A549 (cell line): ENCODE measurements at regions not wholly inside any gene's neighbourhood (a gene's known extent, or its start where the extent isn't known, plus 50 kb on each side); places are given as distances from the start of the nearest gene placed in this dataset.

Experiments used
- ATAC-seq, 2 experiments: fragments of 200-7000 bp in 1 of 2; fragments of >200 bp in 1 of 2; cut with Nextera tagmentation in 1 of 2; cut with Tn5 transposase in 1 of 2; 3 replicates each; pipeline versions ENCODE4 v1.8.0 to v1.9.1; 2018 to 2020; ENCODE audit warnings: mild to moderate bottlenecking in 1 of 2, moderate library complexity in 1 of 2
- CTCF ChIA-PET: fragments of 300-600 bp; sonication (Branson Sonifier 250); formaldehyde crosslinking; extraction: SDS; loops from one replicate; lab custom pipeline; 2021; ENCODE audit warnings: antibody characterized with exemption, inconsistent platforms; lab: Yijun Ruan, JAX
- POLR2A ChIA-PET: fragments of 350-600 bp; formaldehyde crosslinking; extraction: SDS; loops from one replicate; lab custom pipeline; 2021; ENCODE audit warnings: antibody characterized with exemption, inconsistent platforms; lab: Yijun Ruan, JAX
- DNase-seq, 2 experiments: peaks; one replicate each; pipeline versions ENCODE4 v3.0.0 to v3.0.0-alpha.2; 2011 to 2016; ENCODE audit warnings: low read depth in 1 of 2, low spot score in 1 of 2
- FAIRE-seq: peaks from 2 replicates; lab custom pipeline; 2011; peaks lifted over from hg19 to GRCh38; lab: Jason Lieb, UNC
- H3K27ac ChIP-seq, 2 experiments: fragments of >200 bp; sonication (Bioruptor Twin); formaldehyde crosslinking; 3 replicates each; pipeline ENCODE4 v1.5.1; 2016 to 2017
- H3K4me1 ChIP-seq: fragments of >200 bp; sonication (Bioruptor Twin); formaldehyde crosslinking; 3 replicates; pipeline ENCODE4 v1.6.1; 2016
- H3K4me2 ChIP-seq: fragments of >200 bp; sonication (Bioruptor Twin); formaldehyde crosslinking; 3 replicates; pipeline ENCODE4 v1.6.1; 2016
- H3K4me3 ChIP-seq: fragments of >200 bp; sonication (Bioruptor Twin); formaldehyde crosslinking; 3 replicates; pipeline ENCODE4 v1.5.1; 2016
- H3K9me3 ChIP-seq: fragments of >200 bp; sonication (Bioruptor Twin); formaldehyde crosslinking; 3 replicates; pipeline ENCODE4 v1.6.1; 2016
- CEBPB ChIP-seq, 2 experiments: fragments of >200 bp in 1 of 2; sonication (Bioruptor Twin) in 1 of 2; formaldehyde crosslinking in 1 of 2; IDR thresholded peaks; 2 replicates each; pipeline ENCODE4 v1.6.1; 2012 to 2016
- GATA3 ChIP-seq: IDR thresholded peaks from 2 replicates; pipeline ENCODE4 v1.6.1; 2012; ENCODE audit warnings: borderline replicate concordance
- HDAC2 ChIP-seq: fragments of 200-600 bp; sonication (generic); IDR thresholded peaks from 2 replicates; pipeline ENCODE4 v1.6.1; 2016
- HMGXB4 ChIP-seq: fragments of 250-450 bp; sonication (Bioruptor Pico); IDR thresholded peaks from 2 replicates; pipeline ENCODE4 v1.5.0; 2021; ENCODE audit warnings: mild to moderate bottlenecking, moderate library complexity, borderline replicate concordance
- HOXA7 ChIP-seq: fragments of 250-450 bp; sonication (Bioruptor Pico); IDR thresholded peaks from 2 replicates; pipeline ENCODE4 v1.5.0; 2020; ENCODE audit warnings: mild to moderate bottlenecking, moderate library complexity
- JUN ChIP-seq, 2 experiments: fragments of >200 bp; sonication (Bioruptor Twin); formaldehyde crosslinking; IDR thresholded peaks; 2 replicates in 1 of 2; 3 replicates in 1 of 2; pipeline ENCODE4 v1.6.1; 2016 to 2017
- JUNB ChIP-seq: fragments of >200 bp; sonication (Bioruptor Twin); formaldehyde crosslinking; IDR thresholded peaks from 2 replicates; pipeline ENCODE4 v1.6.1; 2016
- KDM1A ChIP-seq: fragments of 200-600 bp; sonication (generic); IDR thresholded peaks from 2 replicates; pipeline ENCODE4 v1.6.1; 2016; ENCODE audit warnings: low read depth, mild to moderate bottlenecking
- MAFK ChIP-seq: fragments of 450-650 bp; IDR thresholded peaks from 2 replicates; pipeline ENCODE4 v1.6.1; 2014; ENCODE audit not compliant: partially characterized antibody
- MAX ChIP-seq: IDR thresholded peaks from 2 replicates; pipeline ENCODE4 v1.6.1; 2012
- MYC ChIP-seq: IDR thresholded peaks from 2 replicates; pipeline ENCODE4 v1.6.1; 2012; ENCODE audit warnings: mild to moderate bottlenecking, inconsistent platforms, low read length, improper control_type of control experiment, borderline replicate concordance
- NFE2L2 ChIP-seq: fragments of 150-350 bp; conservative IDR thresholded peaks from 2 replicates; pipeline ENCODE4 v1.6.1; 2014; ENCODE audit warnings: low read length
- NPAS2 ChIP-seq: fragments of 250-450 bp; sonication (Bioruptor Pico); IDR thresholded peaks from 2 replicates; pipeline ENCODE4 v1.8.0; 2022; ENCODE audit warnings: mild to moderate bottlenecking, moderate library complexity, borderline replicate concordance
- PHF8 ChIP-seq: fragments of 200-600 bp; sonication (generic); IDR thresholded peaks from 2 replicates; pipeline ENCODE4 v1.6.1; 2016; ENCODE audit warnings: low read depth, mild to moderate bottlenecking, antibody characterized with exemption, moderate library complexity, borderline replicate concordance
- RAD21 ChIP-seq, 2 experiments: fragments of >200 bp in 1 of 2; sonication (Bioruptor Twin) in 1 of 2; formaldehyde crosslinking in 1 of 2; IDR thresholded peaks in 1 of 2; conservative IDR thresholded peaks in 1 of 2; 2 replicates in 1 of 2; 3 replicates in 1 of 2; pipeline ENCODE4 v1.6.1; 2012 to 2018; ENCODE audit warnings: inconsistent platforms in 1 of 2
- SMC3 ChIP-seq: fragments of >200 bp; sonication (Bioruptor Twin); formaldehyde crosslinking; IDR thresholded peaks from 3 replicates; pipeline ENCODE4 v1.6.1; 2018; ENCODE audit warnings: inconsistent platforms
- SREBF2 ChIP-seq: fragments of 450-650 bp; IDR thresholded peaks from 2 replicates; pipeline ENCODE4 v1.6.1; 2014; ENCODE audit warnings: mild to moderate bottlenecking, moderate library complexity
- TFCP2L1 ChIP-seq: fragments of 250-450 bp; sonication (Bioruptor Pico); IDR thresholded peaks from 2 replicates; pipeline ENCODE4 v1.5.0; 2021; ENCODE audit warnings: mild to moderate bottlenecking
- ZSCAN20 ChIP-seq: fragments of 250-450 bp; sonication (Bioruptor Pico); IDR thresholded peaks from 2 replicates; pipeline ENCODE4 v1.8.0; 2022; ENCODE audit warnings: mild to moderate bottlenecking, moderate library complexity
- WGBS: methylation state at CpG from one replicate; pipeline ENCODE4 v1.1.6; 2017; ENCODE audit errors: missing lambda C conversion rate; 5-methylcytosine and 5-hydroxymethylcytosine counted together
- TF ChIP-seq, protein P1 (sequence below): fragments of >200 bp; sonication (Bioruptor Twin); formaldehyde crosslinking; IDR thresholded peaks from 3 replicates; pipeline ENCODE4 v1.5.1; 2016

- Histone ChIP-seq H3K4me2 (no peak overlapping the region), H3K4me3 (no peak overlapping the region), H3K4me1 (no peaks in the 10 kb centered on the region), H3K27ac (no peak overlapping the region), H3K9me3 (no peaks in the 10 kb centered on the region)
- TF ChIP-seq CEBPB (IDR thresholded peaks at IDR 0.05) (peak in 1 of 2 experiments; percentile 13; a peak in 1 of 4 replicates), TFCP2L1 (CRISPR knock-in tag) (no peak)
- ChIA-PET POLR2A (no interaction called here), CTCF (interaction anchor here (0.6 to 2.1 kb wide), 4 partner anchors 22 to 140 kb away, joined by 3 to 4 read pairs (median 3); no protein-coding TSS in a partner anchor)
- DNase-seq (no peak), FAIRE-seq (no peak), ATAC-seq (no peak)
- WGBS, result 94% methylated on average over 4 of the region's 4 CpGs
Measured at GRCh38 chr11:69241844-69242243, 52.1 kb upstream of the MYEOV start.

- no peak overlapping the region for H3K27ac ChIP-seq
- POLR2A ChIA-PET, result no interaction called here
- DNase-seq (no peak), FAIRE-seq (no peak), ATAC-seq (no peak)
- no peak overlapping the region for H3K4me3 ChIP-seq
- no peak overlapping the region for H3K4me2 ChIP-seq
- no peak for TF ChIP-seq PHF8
- no peak for TF ChIP-seq NFE2L2
- no peak for TF ChIP-seq HMGXB4 (CRISPR knock-in tag)
- TF ChIP-seq JUN (IDR thresholded peaks at IDR 0.05), result no peak
- no peak for TF ChIP-seq NPAS2 (CRISPR knock-in tag)
- TF ChIP-seq HDAC2, result no peak
- no peak for TF ChIP-seq SMC3
- no peak for TF ChIP-seq HOXA7 (CRISPR knock-in tag)
- TF ChIP-seq JUNB, result no peak
- TF ChIP-seq, protein P1, sequence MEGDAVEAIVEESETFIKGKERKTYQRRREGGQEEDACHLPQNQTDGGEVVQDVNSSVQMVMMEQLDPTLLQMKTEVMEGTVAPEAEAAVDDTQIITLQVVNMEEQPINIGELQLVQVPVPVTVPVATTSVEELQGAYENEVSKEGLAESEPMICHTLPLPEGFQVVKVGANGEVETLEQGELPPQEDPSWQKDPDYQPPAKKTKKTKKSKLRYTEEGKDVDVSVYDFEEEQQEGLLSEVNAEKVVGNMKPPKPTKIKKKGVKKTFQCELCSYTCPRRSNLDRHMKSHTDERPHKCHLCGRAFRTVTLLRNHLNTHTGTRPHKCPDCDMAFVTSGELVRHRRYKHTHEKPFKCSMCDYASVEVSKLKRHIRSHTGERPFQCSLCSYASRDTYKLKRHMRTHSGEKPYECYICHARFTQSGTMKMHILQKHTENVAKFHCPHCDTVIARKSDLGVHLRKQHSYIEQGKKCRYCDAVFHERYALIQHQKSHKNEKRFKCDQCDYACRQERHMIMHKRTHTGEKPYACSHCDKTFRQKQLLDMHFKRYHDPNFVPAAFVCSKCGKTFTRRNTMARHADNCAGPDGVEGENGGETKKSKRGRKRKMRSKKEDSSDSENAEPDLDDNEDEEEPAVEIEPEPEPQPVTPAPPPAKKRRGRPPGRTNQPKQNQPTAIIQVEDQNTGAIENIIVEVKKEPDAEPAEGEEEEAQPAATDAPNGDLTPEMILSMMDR, result no peak
- TF ChIP-seq MAX, result no peak
- TF ChIP-seq ZSCAN20 (CRISPR knock-in tag), result no peak
- no peak for TF ChIP-seq RAD21 (conservative IDR thresholded peaks at IDR 0.05 in 1 of 2, IDR thresholded peaks at IDR 0.05 in 1 of 2)
- no peak for TF ChIP-seq SREBF2
- no peak for TF ChIP-seq KDM1A
- no peak for TF ChIP-seq MAFK
- no peak for TF ChIP-seq MYC
- TF ChIP-seq GATA3, result no peak
- no peaks in the 10 kb centered on the region for H3K4me1 ChIP-seq
- 74% methylated on average over 3 of the region's 3 CpGs for WGBS
- CTCF ChIA-PET, result interaction anchor here (0.6 to 2.1 kb wide), 4 partner anchors 21 to 141 kb away, joined by 3 to 4 read pairs (median 3); no protein-coding TSS in a partner anchor
- H3K9me3 ChIP-seq, result no peaks in the 10 kb centered on the region
Measured at GRCh38 chr11:69242266-69242920, 51.6 kb upstream of the MYEOV start.
